DND-41 (cell line): ENCODE measurements at regions not wholly inside any gene's neighbourhood (a gene's known extent, or its start where the extent isn't known, plus 50 kb on each side); places are given as distances from the start of the nearest gene placed in this dataset.

Experiments
- ATAC-seq: fragments of 200-7000 bp; cut with Tn5 transposase; 3 replicates; pipeline ENCODE4 v1.9.1; 2021; ENCODE audit warnings: low read depth; ENCODE audit not compliant: insufficient read depth
- DNase-seq: peaks from one replicate; pipeline ENCODE4 v3.0.0-alpha.2; 2020
- H2AFZ ChIP-seq: 2 replicates; pipeline ENCODE4 v1.6.0; 2012; ENCODE audit warnings: low read depth, low read length
- H3K27ac ChIP-seq: 2 replicates; pipeline ENCODE4 v1.5.1; 2012; ENCODE audit warnings: low read length, inconsistent platforms
- H3K27me3 ChIP-seq: fragments of 200-600 bp; sonication (generic); 2 replicates; pipeline ENCODE4 v1.6.0; 2012; ENCODE audit warnings: low read length, mild to moderate bottlenecking, inconsistent platforms; ENCODE audit not compliant: insufficient read depth, poor library complexity
- H3K36me3 ChIP-seq: 2 replicates; pipeline ENCODE4 v1.5.1; 2012; ENCODE audit warnings: low read length, inconsistent platforms; ENCODE audit not compliant: insufficient read depth
- H3K4me1 ChIP-seq: 2 replicates; pipeline ENCODE4 v1.5.1; 2012; ENCODE audit warnings: mild to moderate bottlenecking, low read length; ENCODE audit not compliant: insufficient read depth
- H3K4me2 ChIP-seq: 2 replicates; pipeline ENCODE4 v1.6.0; 2012; ENCODE audit warnings: mild to moderate bottlenecking, moderate library complexity, low read length, inconsistent platforms; ENCODE audit not compliant: insufficient read depth
- H3K4me3 ChIP-seq, 2 experiments: fragments of 200-600 bp in 1 of 2; shearing (Covaris generic) in 1 of 2; 2 replicates each; pipeline ENCODE4 v1.5.1; 2012 to 2016; ENCODE audit warnings: inconsistent platforms in 2 of 2, low read length in 2 of 2, mild to moderate bottlenecking in 2 of 2, low read depth in 1 of 2, moderate library complexity in 1 of 2
- H3K79me2 ChIP-seq: 2 replicates; pipeline ENCODE4 v1.6.0; 2012; ENCODE audit warnings: low read length, inconsistent platforms; ENCODE audit not compliant: insufficient read depth
- H3K9ac ChIP-seq: 2 replicates; pipeline ENCODE4 v1.6.0; 2012; ENCODE audit warnings: low read depth, mild to moderate bottlenecking, inconsistent platforms, low read length, moderate library complexity
- H3K9me3 ChIP-seq: 2 replicates; pipeline ENCODE4 v1.5.1; 2012; ENCODE audit warnings: low read length, moderate library complexity, mild to moderate bottlenecking, inconsistent platforms; ENCODE audit not compliant: insufficient read depth, severe bottlenecking
- H4K20me1 ChIP-seq: 2 replicates; pipeline ENCODE4 v1.6.0; 2012; ENCODE audit warnings: low read length; ENCODE audit not compliant: insufficient read depth
- CTCF ChIP-seq: IDR thresholded peaks from 2 replicates; pipeline ENCODE4 v1.5.1; 2012; ENCODE audit warnings: borderline replicate concordance, low read length, moderate library complexity, mild to moderate bottlenecking; ENCODE audit not compliant: poor library complexity, severe bottlenecking; ENCODE audit errors: extremely low read depth
- EZH2 ChIP-seq: IDR thresholded peaks from 3 replicates; pipeline ENCODE4 v1.6.1; 2012; ENCODE audit warnings: borderline replicate concordance, low read depth, mild to moderate bottlenecking, moderate library complexity, low read length, inconsistent platforms; ENCODE audit not compliant: severe bottlenecking

- H4K20me1 ChIP-seq = no peaks in the 10 kb centered on the region
- H3K27me3 ChIP-seq = no peaks in the 10 kb centered on the region
- no peak overlapping the region for H3K9ac ChIP-seq
- no peaks in the 10 kb centered on the region for H3K79me2 ChIP-seq
- H3K9me3 ChIP-seq = no peaks in the 10 kb centered on the region
- ATAC-seq = no peak
- no peak overlapping the region for H3K4me2 ChIP-seq
- H3K27ac ChIP-seq = no peak overlapping the region
- no peaks in the 10 kb centered on the region for H3K36me3 ChIP-seq
- no peaks in the 10 kb centered on the region for H3K4me1 ChIP-seq
- no peak overlapping the region for H3K4me3 ChIP-seq
- TF ChIP-seq EZH2 (no peak), CTCF (no peak)
- no peak for DNase-seq
- no peak overlapping the region for H2AFZ ChIP-seq
These were observed 814.7 kb upstream of the ATXN8OS start for GRCh38 chr13:69292789-69293425.

GRCh38 chr13:69291292-69291906 lies 816.2 kb upstream of the ATXN8OS start:
- Histone ChIP-seq H2AFZ (no peak overlapping the region), H3K27me3 (no peaks in the 10 kb centered on the region), H3K4me1 (no peaks in the 10 kb centered on the region), H4K20me1 (no peaks in the 10 kb centered on the region), H3K79me2 (no peaks in the 10 kb centered on the region), H3K27ac (no peak overlapping the region), H3K9ac (no peak overlapping the region), H3K4me3 (no peak overlapping the region), H3K9me3 (no peaks in the 10 kb centered on the region), H3K36me3 (no peaks in the 10 kb centered on the region), H3K4me2 (no peak overlapping the region)
- ATAC-seq (no peak), DNase-seq (no peak)
- TF ChIP-seq EZH2 = no peak
- TF ChIP-seq CTCF = no peak

- ATAC-seq (no peak), DNase-seq (no peak)
- Histone ChIP-seq H4K20me1 (no peaks in the 10 kb centered on the region), H3K9ac (no peak overlapping the region), H3K79me2 (no peaks in the 10 kb centered on the region), H3K9me3 (no peaks in the 10 kb centered on the region), H2AFZ (no peak overlapping the region), H3K4me3 (no peak overlapping the region), H3K36me3 (no peaks in the 10 kb centered on the region), H3K27ac (no peak overlapping the region), H3K4me2 (no peak overlapping the region), H3K4me1 (no peaks in the 10 kb centered on the region), H3K27me3 (no peaks in the 10 kb centered on the region)
- TF ChIP-seq CTCF = no peak
- no peak for TF ChIP-seq EZH2
These were observed 819.6 kb upstream of the ATXN8OS start for GRCh38 chr13:69288026-69288425.
